HepG2 (cell line): ENCODE measurements at regions not wholly inside any gene's neighbourhood (a gene's known extent, or its start where the extent isn't known, plus 50 kb on each side); places are given as distances from the start of the nearest gene placed in this dataset.

Experiments used
- ATAC-seq: fragments of 200-7000 bp; cut with Tn5 transposase; 3 replicates; pipeline ENCODE4 v1.9.1; 2020; ENCODE audit warnings: mild to moderate bottlenecking, moderate library complexity
- BruUV-seq: library from RNA; stranded (reverse); fragments of 400-500 nt; replicated peaks from 2 replicates; lab custom pipeline; 2021; lab: Mats Ljungman, UMichigan
- CTCF ChIA-PET: fragments of 300-600 bp; formaldehyde crosslinking; extraction: SDS; loops from one replicate; lab custom pipeline; 2021; ENCODE audit warnings: low total read pairs, inconsistent platforms, low intra/inter-chr PET ratio; lab: Yijun Ruan, JAX
- POLR2A ChIA-PET: fragments of 350-600 bp; sonication (Branson Sonifier 250); formaldehyde crosslinking; loops from one replicate; lab custom pipeline; 2020; ENCODE audit warnings: antibody characterized with exemption, inconsistent platforms; lab: Yijun Ruan, JAX
- DNase-seq: peaks from one replicate; pipeline ENCODE4 v3.0.0-alpha.2; 2015; ENCODE audit warnings: low spot score
- FAIRE-seq: peaks from 3 replicates; lab custom pipeline; 2011; peaks lifted over from hg19 to GRCh38; lab: Jason Lieb, UNC
- H2AFZ ChIP-seq: one replicate; pipeline ENCODE4 v1.6.1; 2011; ENCODE audit warnings: low read length, inconsistent platforms
- H3K27ac ChIP-seq: fragments of 300-600 bp; 3 replicates; pipeline ENCODE4 v1.8.0; 2011; ENCODE audit warnings: mixed run types, mild to moderate bottlenecking, mixed read lengths, low read length, inconsistent platforms; ENCODE audit not compliant: insufficient read depth; ENCODE audit errors: extremely low read length
- H3K27me3 ChIP-seq, 2 experiments: fragments of 200-600 bp in 1 of 2; 2 replicates in 1 of 2; 3 replicates in 1 of 2; pipeline versions ENCODE4 v1.6.0 to v1.8.0; 2011; ENCODE audit warnings: low read length in 2 of 2, mild to moderate bottlenecking in 2 of 2, moderate library complexity in 2 of 2, inconsistent platforms in 1 of 2; ENCODE audit not compliant: insufficient read depth in 2 of 2, control insufficient read depth in 1 of 2
- H3K36me3 ChIP-seq, 2 experiments: fragments of 200-600 bp in 1 of 2; replicated peaks in 1 of 2; 2 replicates in 1 of 2; 3 replicates in 1 of 2; pipeline versions ENCODE4 v1.5.1 to v1.8.0; 2011; ENCODE audit warnings: low read length in 2 of 2, inconsistent platforms in 1 of 2; ENCODE audit not compliant: insufficient read depth in 2 of 2, control insufficient read depth in 1 of 2
- H3K4me1 ChIP-seq: 2 replicates; pipeline ENCODE4 v1.5.1; 2012; ENCODE audit warnings: low read length, inconsistent platforms; ENCODE audit not compliant: insufficient read depth
- H3K4me2 ChIP-seq: 2 replicates; pipeline ENCODE4 v1.6.0; 2011; ENCODE audit warnings: low read depth, low read length, inconsistent platforms
- H3K4me3 ChIP-seq, 3 experiments: fragments of 200-600 bp in 1 of 3; sonication (generic), shearing (Covaris generic) in 1 of 3; replicated peaks in 1 of 3; 2 replicates each; pipeline ENCODE4 v1.5.1; 2011 to 2016; ENCODE audit warnings: low read length in 3 of 3, inconsistent platforms in 2 of 3, low read depth in 2 of 3, mild to moderate bottlenecking in 2 of 3, control low read depth in 1 of 3, mixed read lengths in 1 of 3; ENCODE audit not compliant: insufficient read depth in 1 of 3
- H3K79me2 ChIP-seq: one replicate; pipeline ENCODE4 v1.6.1; 2011; ENCODE audit warnings: low read length, inconsistent platforms; ENCODE audit not compliant: insufficient read depth
- H3K9ac ChIP-seq: 2 replicates; pipeline ENCODE4 v1.6.0; 2011; ENCODE audit warnings: mild to moderate bottlenecking, low read depth, low read length, inconsistent platforms; ENCODE audit not compliant: insufficient read depth
- H3K9me3 ChIP-seq: 2 replicates; pipeline ENCODE4 v1.5.1; 2012; ENCODE audit warnings: mild to moderate bottlenecking, low read length
- H4K20me1 ChIP-seq: 2 replicates; pipeline ENCODE4 v1.6.0; 2011; ENCODE audit warnings: inconsistent platforms, mild to moderate bottlenecking, low read length, moderate library complexity; ENCODE audit not compliant: insufficient read depth
- DR1 ChIP-seq: sonication (generic); formaldehyde crosslinking; IDR thresholded peaks from 2 replicates; pipeline ENCODE4 v1.8.0; 2021; ENCODE audit warnings: mild to moderate bottlenecking, missing genetic modification reagents, inconsistent platforms
- FOXJ3 ChIP-seq: sonication (generic); formaldehyde crosslinking; IDR thresholded peaks from 2 replicates; pipeline ENCODE4 v1.4.0; 2020; ENCODE audit warnings: missing genetic modification reagents, mild to moderate bottlenecking, borderline replicate concordance
- NCOA5 ChIP-seq: sonication (generic); formaldehyde crosslinking; IDR thresholded peaks from 2 replicates; pipeline ENCODE4 v1.4.0; 2020; ENCODE audit warnings: missing genetic modification reagents
- NFATC3 ChIP-seq: sonication (generic); formaldehyde crosslinking; IDR thresholded peaks from 2 replicates; pipeline ENCODE4 v1.5.1; 2020; ENCODE audit warnings: mild to moderate bottlenecking, missing genetic modification reagents
- NR2C2 ChIP-seq: sonication (generic); formaldehyde crosslinking; IDR thresholded peaks from 2 replicates; pipeline ENCODE4 v1.4.0; 2020; ENCODE audit warnings: missing genetic modification reagents, mild to moderate bottlenecking, moderate library complexity, borderline replicate concordance
- NR2F2 ChIP-seq: IDR thresholded peaks from 2 replicates; pipeline ENCODE4 v1.6.1; 2012; ENCODE audit warnings: low read depth, inconsistent platforms, borderline replicate concordance
- PAX8 ChIP-seq: sonication (generic); formaldehyde crosslinking; IDR thresholded peaks from 2 replicates; pipeline ENCODE4 v1.8.0; 2022; ENCODE audit warnings: mild to moderate bottlenecking, missing genetic modification reagents, borderline replicate concordance
- POLR2A ChIP-seq, 2 experiments: IDR thresholded peaks; 2 replicates each; pipeline ENCODE4 v1.6.1; 2011; ENCODE audit warnings: low read depth in 2 of 2, low read length in 2 of 2, mild to moderate bottlenecking in 1 of 2, moderate library complexity in 1 of 2; ENCODE audit not compliant: insufficient read depth in 1 of 2
- RBM39 ChIP-seq: fragments of 200-400 bp; formaldehyde crosslinking; IDR thresholded peaks from one replicate; pipeline ENCODE4 v1.6.1; 2018; ENCODE audit warnings: antibody characterized with exemption, mild to moderate bottlenecking, low read depth, low read length; ENCODE audit not compliant: poor library complexity, severe bottlenecking
- RFX3 ChIP-seq: IDR thresholded peaks from 2 replicates; pipeline ENCODE4 v1.6.1; 2016; ENCODE audit warnings: missing biosample characterization, missing genetic modification reagents
- SRSF9 ChIP-seq: fragments of 200-400 bp; formaldehyde crosslinking; IDR thresholded peaks from 2 replicates; pipeline ENCODE4 v1.6.1; 2018; ENCODE audit warnings: borderline replicate concordance, mild to moderate bottlenecking, low read depth, low read length; ENCODE audit not compliant: insufficient read depth, poor library complexity, severe bottlenecking
- ZFP36L2 ChIP-seq: sonication (generic); formaldehyde crosslinking; IDR thresholded peaks from 2 replicates; pipeline ENCODE4 v1.4.0; 2020; ENCODE audit warnings: missing genetic modification reagents
- ZNF577 ChIP-seq: sonication (generic); formaldehyde crosslinking; IDR thresholded peaks from 2 replicates; pipeline ENCODE4 v1.4.0; 2020; ENCODE audit warnings: mild to moderate bottlenecking, low read depth, missing genetic modification reagents, borderline replicate concordance
- WGBS: methylation state at CpG from one replicate; pipeline ENCODE4 v1.1.6; 2017; ENCODE audit warnings: low lambda C conversion rate; 5-methylcytosine and 5-hydroxymethylcytosine counted together
- in situ Hi-C: cut with HindIII; loops from 2 replicates; pipeline ENCODE4 v1.10.0; 2017; ENCODE audit warnings: low pct_unique_long_range_greater_than_20kb; ENCODE audit not compliant: extremely low pct_ligation_motif_present
- intact Hi-C: fragments of 100-400 bp; cut with micrococcal nuclease; formaldehyde crosslinking; loops from one replicate; pipeline ENCODE4 v1.10.0; 2022; ENCODE audit not compliant: unreplicated experiment
- TF ChIP-seq, protein P1 (sequence below), 2 experiments: sonication (generic) in 1 of 2; formaldehyde crosslinking in 1 of 2; IDR thresholded peaks; 2 replicates each; pipeline versions ENCODE4 v1.5.1 to v1.6.1; 2011 to 2020; ENCODE audit warnings: borderline replicate concordance in 1 of 2, low read depth in 1 of 2, low read length in 1 of 2, mild to moderate bottlenecking in 1 of 2, missing genetic modification reagents in 1 of 2, moderate library complexity in 1 of 2
- TF ChIP-seq, protein P2 (sequence below): IDR thresholded peaks from 2 replicates; pipeline ENCODE4 v1.6.1; 2016; ENCODE audit warnings: missing biosample characterization, missing genetic modification reagents, low read depth
- TF ChIP-seq, protein P3 (sequence below): sonication (generic); formaldehyde crosslinking; IDR thresholded peaks from 2 replicates; pipeline ENCODE4 v1.5.0; 2020; ENCODE audit warnings: missing genetic modification reagents
- TF ChIP-seq, protein P4 (sequence below): sonication (generic); formaldehyde crosslinking; IDR thresholded peaks from 2 replicates; pipeline ENCODE4 v1.8.0; 2022; ENCODE audit warnings: mild to moderate bottlenecking, missing genetic modification reagents, borderline replicate concordance

DNA sequence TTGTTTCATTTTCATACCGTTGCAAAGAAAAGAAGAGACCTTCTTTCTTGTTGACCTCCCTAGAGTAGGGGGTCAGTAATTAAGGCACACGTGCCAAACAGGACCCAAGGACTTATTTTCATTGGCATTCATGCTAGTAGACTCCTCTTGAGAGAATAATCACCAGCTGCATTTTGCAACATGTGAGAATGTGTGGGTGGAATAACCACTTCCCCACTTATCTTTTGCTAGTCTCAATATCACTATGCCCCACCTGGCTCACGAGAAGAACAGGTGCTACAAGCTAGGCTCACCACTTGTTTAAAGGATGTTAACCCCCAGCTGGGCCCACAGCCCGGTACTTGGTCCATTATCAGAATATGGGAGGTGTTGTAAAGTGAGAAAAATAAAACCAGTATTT lies 460.7 kb upstream of the MEF2C start (continued):
- TF ChIP-seq DR1 (no peak), RBM39 (no peak), ZNF577 (CRISPR knock-in tag) (no peak), NCOA5 (CRISPR knock-in tag) (no peak), NR2F2 (no peak)
- TF ChIP-seq, protein P1, sequence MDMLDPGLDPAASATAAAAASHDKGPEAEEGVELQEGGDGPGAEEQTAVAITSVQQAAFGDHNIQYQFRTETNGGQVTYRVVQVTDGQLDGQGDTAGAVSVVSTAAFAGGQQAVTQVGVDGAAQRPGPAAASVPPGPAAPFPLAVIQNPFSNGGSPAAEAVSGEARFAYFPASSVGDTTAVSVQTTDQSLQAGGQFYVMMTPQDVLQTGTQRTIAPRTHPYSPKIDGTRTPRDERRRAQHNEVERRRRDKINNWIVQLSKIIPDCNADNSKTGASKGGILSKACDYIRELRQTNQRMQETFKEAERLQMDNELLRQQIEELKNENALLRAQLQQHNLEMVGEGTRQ (IDR thresholded peaks at IDR 0.05; ENCODE audit: low read depth, low read length): no peak
- TF ChIP-seq, protein P1 (CRISPR knock-in tag; IDR thresholded peaks at IDR 0.05; ENCODE audit: borderline replicate concordance): no peak

DNA sequence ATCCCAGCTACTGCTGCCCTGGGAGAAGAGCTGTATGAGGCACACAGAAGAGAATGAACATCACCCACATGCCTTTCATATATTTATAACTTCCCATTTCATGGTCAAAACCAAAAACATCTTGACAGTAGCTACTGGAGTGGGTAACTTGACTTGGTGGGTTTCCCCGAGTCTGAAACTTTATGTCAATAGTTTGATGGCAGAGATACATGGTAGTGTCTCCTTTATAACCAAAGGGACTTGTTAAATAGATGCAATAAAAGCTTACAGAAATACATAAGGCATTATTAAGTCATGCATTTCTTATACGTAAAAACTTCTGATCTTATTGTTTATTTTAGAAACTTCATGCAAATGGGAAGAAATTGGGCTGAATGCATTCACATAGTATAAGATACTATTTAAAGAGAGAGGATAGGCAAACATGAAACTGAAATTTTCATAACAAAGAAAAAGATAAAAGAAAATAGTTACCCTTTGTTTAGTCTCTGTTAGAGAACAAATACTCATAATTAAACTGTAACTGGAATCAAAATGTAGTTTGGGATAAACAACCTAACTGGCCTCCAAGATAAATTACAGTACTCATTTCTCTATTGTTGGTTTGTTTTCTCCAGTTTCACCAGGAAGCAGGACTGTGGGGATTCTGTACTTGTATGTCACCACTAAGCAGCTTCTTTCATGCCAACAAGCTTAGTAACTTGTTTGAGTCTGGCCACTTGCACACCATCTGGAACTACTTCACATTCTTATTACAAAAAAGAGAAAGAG lies 459.3 kb upstream of the MEF2C start:
- no peaks in the 10 kb centered on the region for H3K79me2 ChIP-seq
- no peaks in the 10 kb centered on the region for H3K36me3 ChIP-seq
- H3K27me3 ChIP-seq: no peaks in the 10 kb centered on the region
- FAIRE-seq: no peak
- no peak overlapping the region for H3K27ac ChIP-seq
- H3K4me3 ChIP-seq: no peak overlapping the region
- no peaks in the 10 kb centered on the region for H4K20me1 ChIP-seq
- H3K9ac ChIP-seq: no peak overlapping the region
- POLR2A ChIA-PET: no interaction called here
- 2% methylated on average over 2 of the region's 2 CpGs for WGBS
- CTCF ChIA-PET: no interaction called here
- H2AFZ ChIP-seq: no peak overlapping the region
- in situ Hi-C loops: no loop called here
- BruUV-seq: no TSS peak
- ATAC-seq: no peak
- no peaks in the 10 kb centered on the region for H3K4me1 ChIP-seq
- intact Hi-C loops: no loop called here
- DNase-seq: no peak
- no peak overlapping the region for H3K4me2 ChIP-seq
- H3K9me3 ChIP-seq: no peaks in the 10 kb centered on the region
- TF ChIP-seq, protein P2, sequence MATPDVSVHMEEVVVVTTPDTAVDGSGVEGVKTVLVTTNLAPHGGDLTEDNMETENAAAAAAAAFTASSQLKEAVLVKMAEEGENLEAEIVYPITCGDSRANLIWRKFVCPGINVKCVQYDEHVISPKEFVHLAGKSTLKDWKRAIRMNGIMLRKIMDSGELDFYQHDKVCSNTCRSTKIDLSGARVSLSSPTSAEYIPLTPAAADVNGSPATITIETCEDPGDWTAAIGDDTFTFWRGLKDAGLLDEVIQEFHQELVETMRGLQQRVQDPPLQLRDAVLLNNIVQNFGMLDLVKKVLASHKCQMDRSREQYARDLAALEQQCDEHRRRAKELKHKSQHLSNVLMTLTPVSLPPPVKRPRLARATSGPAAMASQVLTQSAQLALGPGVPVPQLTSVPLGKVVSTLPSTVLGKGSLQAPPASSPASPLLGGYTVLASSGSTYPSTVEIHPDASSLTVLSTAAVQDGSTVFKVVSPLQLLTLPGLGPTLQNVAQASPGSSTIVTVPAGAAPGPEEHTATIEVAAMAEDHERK: no peak
- TF ChIP-seq, protein P3, sequence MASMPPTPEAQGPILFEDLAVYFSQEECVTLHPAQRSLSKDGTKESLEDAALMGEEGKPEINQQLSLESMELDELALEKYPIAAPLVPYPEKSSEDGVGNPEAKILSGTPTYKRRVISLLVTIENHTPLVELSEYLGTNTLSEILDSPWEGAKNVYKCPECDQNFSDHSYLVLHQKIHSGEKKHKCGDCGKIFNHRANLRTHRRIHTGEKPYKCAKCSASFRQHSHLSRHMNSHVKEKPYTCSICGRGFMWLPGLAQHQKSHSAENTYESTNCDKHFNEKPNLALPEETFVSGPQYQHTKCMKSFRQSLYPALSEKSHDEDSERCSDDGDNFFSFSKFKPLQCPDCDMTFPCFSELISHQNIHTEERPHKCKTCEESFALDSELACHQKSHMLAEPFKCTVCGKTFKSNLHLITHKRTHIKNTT (CRISPR knock-in tag): no peak
- no peak for TF ChIP-seq PAX8 (CRISPR knock-in tag)
- TF ChIP-seq SRSF9: no peak
- TF ChIP-seq NFATC3 (CRISPR knock-in tag): no peak
- TF ChIP-seq, protein P4, sequence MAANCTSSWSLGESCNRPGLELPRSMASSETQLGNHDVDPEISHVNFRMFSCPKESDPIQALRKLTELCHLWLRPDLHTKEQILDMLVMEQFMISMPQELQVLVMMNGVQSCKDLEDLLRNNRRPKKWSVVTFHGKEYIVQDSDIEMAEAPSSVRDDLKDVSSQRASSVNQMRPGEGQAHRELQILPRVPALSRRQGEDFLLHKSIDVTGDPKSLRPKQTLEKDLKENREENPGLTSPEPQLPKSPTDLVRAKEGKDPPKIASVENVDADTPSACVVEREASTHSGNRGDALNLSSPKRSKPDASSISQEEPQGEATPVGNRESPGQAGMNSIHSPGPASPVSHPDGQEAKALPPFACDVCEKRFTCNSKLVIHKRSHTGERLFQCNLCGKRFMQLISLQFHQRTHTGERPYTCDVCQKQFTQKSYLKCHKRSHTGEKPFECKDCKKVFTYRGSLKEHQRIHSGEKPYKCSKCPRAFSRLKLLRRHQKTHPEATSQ (CRISPR knock-in tag): no peak
- TF ChIP-seq POLR2A (IDR thresholded peaks at IDR 0.05; ENCODE audit: insufficient read depth in 1 of 2, low read depth in 2 of 2, low read length in 2 of 2): no peak
- no peak for TF ChIP-seq NR2C2
- no peak for TF ChIP-seq ZFP36L2 (CRISPR knock-in tag)
- no peak for TF ChIP-seq RFX3 (CRISPR knock-in tag)
- no peak for TF ChIP-seq FOXJ3 (CRISPR knock-in tag)
